ENCODE measurements at regions not wholly inside any gene's neighbourhood (a gene's known extent, or its start where the extent isn't known, plus 50 kb on each side); places are given as distances from the start of the nearest gene placed in this dataset.
"Not testable (repeated sequence)": the region's sequence is repeated elsewhere in the genome, so short reads cannot be mapped to it uniquely, and the experiment has no call there.

DNA sequence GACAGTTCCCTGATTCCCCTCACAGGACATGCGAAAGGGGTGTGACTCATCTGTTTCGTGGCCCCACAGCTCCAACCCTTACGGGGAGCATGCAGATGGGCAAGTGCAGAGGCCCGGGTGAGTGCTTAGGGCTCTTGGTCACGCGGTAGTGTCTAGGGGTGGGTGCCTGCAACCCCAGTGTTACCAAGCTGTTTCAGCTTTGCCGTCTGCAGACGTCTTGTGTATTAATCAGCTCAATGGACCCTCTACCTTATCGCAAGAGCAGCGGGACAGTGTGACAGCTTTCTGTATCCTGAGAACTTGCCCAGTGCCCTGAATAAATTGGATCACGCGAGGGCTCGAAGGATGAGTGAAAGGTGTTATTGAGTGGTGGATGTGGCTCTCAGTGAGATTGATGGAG, 816.4 kb upstream of the ANO3 start:
- DNase-seq (ENCODE audit: low spot score): no peak

DNA sequence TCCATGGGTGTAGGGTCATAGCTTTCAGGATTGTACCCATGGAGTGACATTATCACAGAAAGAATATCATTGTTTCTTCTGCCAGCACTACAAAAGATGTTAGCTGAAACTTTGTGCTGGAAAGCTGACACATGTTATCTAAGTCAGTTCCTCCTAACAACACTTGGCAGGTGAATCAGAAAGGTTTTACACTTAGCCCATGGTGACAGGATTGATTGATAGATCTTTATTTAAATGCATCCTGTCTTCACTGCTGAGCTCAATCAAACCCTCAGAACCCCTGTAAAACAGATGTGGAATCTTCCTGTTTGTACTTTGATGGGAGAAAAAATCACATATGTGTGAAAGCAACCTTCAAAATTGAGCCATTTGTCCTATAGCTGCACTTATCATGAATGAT, 811.5 kb upstream of the ANO3 start:
- no peak for DNase-seq (ENCODE audit: low spot score)

DNA sequence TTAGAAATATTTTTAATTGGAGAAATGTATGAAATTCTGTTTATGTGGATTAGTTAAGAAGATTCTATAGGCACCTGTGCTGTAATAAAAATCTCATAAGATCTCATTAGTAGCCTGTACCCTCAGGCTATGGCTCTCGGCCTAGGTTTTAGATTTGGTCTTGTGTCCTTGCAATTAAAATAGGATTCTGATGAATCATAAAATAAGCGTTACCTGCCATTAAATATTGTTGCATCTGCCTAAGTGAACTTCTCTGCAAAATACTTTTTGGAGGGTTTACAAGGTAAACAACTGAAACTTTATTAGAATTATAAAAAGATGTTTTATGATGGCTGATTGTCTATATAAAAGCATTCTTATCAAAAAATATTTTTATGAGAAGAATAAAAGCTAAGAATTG, 804.1 kb upstream of the ANO3 start:
- DNase-seq (ENCODE audit: low spot score): no peak

DNA sequence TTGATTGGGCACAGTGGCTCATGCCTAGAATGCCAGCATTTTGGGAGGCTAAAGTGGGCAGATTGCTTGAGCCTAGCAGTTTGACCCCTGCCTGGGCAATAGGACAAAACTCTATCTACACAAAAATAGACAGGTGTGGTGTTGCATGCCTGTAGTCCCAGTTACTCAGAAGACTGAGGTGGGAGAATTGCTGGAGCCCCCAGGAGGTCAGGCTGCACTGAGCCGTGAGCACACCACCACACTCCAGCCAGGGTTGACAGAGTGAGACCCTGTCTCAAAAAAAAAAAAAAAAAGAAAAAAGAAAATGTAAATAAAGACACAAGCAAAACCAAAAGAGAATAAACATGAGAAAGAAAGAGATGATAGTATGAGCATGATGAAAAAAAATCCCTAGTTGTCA, 802.4 kb upstream of the ANO3 start:
- no peak for DNase-seq (ENCODE audit: low spot score)

DNA sequence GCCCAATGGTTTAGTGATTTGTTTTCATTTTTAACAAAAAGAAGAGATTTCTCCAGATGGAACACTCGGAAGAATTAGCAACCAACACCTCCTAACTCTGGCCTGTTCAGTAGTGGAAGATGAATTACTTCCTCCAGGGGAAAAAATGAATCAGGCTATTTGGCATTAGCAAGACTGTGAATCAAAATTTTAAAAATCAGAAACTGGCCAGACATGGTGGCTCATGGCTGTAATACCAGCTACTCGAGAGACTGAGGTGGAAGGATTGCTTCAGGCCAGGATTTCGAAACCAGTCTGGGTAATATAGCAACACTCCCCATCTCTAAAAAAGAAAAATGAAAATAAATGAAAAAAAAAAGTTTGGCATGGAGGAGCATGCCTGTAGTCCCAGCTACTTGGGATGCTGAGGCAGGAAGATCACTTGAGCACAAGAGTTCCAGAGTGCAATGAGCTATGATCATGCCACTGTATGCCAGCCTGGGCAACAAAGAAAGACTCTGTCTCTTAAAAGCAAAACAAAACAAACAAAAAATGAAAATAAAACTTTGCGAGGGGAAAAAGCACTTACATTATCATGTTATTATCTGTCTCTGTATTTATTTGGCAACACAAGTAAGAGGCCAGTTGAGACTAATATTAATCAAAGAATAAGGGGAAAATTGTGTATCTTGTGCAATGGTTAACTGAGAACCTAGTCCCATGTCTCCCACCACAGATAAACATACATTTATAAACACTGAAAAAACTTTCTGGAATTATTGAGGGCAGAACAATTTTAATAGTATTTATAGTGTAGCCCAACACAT, 796.3 kb upstream of the ANO3 start:
- no peak for DNase-seq (ENCODE audit: low spot score)

DNA sequence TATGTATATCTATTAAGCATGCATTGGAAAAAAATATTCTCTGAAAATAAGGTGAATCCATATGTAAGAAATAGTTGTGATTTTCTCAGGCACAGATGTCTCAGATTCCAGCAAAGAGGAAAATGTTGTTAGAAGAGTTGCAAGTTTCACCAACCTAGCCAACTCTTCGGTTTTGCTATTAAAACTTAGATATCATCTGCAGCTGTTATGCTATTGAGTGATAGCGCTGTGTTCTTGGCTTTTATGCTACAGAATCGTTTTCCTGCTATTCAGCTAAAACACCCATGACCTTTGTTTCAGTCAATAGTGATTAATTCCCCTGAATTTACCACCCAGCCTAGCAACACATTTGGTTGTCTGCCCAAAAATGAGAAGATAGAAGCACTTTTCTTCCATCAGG, 795.6 kb upstream of the ANO3 start:
- no peak for DNase-seq (ENCODE audit: low spot score)

DNA sequence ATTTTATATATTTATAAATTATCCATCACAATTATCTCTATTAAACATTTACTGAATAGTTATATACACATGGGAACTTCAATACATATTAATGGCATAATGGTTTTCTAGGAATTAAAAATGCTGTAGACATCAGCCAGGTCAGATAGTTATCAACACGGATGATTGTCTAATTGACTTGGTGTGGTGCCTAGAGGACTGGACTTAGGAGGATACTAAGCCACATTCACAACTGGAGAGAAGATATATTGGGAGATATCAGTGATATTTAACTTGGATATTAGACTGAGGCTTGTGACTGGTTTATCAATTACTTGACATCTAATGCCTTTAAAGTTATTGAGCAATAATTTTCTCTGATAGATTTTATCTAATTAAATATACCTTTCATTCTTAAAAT, 794.5 kb upstream of the ANO3 start:
- DNase-seq (ENCODE audit: low spot score): no peak

DNA sequence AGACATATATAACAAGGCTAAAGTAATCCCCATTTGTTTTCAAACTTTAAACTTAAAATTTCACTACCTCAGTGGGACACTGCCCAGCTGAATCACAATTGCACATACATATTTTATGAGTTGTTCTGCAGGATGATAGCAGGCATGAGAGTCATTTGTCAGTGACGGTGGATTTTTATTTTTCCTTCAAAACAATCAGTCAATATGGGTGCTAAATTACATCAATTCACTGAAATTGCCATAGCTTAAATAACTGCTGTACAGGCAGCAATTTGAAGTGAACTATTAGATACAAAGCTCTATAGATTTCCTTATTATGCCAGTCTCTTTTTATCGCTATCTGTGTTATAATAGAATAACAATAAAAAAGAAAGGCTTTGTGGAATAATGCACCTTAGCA, 784.6 kb upstream of the ANO3 start:
- no peak for DNase-seq (ENCODE audit: low spot score)

DNA sequence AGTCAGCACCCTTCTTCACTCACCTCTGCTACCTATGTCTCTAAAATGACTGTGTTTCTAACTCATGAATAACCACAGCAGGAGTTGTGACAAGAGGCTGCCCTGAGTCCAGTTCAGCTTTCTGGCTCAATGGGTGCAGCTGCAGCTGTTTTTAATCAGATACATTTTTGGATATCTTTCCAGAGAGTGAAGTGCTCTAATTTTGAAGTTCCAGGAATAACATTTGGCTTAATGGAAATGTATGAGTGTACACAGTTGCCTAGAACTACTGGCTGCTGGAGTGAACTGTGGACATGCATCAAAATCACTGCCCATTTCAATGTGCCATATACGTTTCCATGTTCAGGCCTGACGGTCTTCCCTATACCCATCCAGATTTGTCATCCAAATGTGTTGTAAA, 769.5 kb upstream of the ANO3 start:
- no peak for DNase-seq (ENCODE audit: low spot score)

DNA sequence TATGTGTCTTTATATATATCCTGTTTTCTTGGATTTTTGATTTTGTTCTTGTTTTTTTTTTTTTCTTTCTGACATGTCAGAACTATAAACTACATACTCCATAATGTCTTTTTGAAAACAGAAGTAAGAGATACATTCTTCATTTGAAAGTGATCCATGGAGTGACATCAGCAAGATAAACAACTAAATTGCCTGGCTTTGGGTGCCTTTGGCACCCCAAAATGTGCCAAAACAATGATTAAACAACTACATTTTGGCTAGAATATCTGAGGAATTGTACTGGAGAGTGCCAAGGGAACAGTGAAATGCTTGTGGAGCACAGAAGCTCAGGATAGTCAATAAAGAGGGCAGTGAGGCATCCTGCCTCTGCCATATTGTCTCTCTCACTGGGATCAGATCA, 766.1 kb upstream of the ANO3 start:
- DNase-seq (ENCODE audit: low spot score): no peak

DNA sequence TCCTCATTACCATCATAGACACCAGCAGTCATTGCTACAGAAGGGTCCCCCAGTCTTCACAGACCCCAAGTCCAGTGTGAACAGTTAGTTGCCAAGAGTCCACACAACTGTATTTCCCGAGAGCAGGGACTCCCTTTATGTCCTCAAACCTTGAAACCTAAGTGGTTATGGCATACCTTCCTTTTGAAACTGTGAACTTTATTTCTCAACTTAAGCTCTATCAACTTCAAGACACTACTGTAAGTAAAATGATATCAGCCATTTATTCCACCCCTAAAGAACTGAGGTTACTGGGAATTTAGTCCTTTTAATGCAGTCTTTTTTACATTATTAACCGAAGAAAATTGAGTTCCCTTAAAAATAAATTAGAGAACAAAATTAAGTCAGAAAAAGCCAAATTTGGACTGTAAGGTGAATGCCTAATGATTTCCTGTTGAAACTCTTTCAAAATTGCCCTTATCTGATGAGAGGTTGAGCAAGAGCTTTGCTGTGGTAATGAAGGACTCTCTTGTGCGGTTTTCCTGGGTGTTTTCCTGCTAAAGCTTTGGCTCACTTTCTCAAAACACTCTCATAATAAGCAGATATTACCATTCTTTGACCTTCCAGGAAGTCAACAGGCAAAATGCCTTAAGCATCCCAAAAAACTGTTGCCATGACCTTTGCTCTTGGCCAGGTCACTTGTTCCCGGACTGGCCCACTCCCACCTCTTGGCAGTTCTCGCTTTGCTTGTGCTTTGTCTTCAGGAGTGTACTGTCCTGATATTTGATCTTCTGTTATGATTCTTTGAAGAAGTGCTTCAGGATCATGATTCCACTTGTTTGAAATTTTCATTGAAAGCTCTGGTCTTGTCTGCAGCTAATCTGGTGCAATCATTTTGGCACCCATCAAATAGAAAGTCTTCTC, 765.4 kb upstream of the ANO3 start:
- DNase-seq (ENCODE audit: low spot score): no peak

DNA sequence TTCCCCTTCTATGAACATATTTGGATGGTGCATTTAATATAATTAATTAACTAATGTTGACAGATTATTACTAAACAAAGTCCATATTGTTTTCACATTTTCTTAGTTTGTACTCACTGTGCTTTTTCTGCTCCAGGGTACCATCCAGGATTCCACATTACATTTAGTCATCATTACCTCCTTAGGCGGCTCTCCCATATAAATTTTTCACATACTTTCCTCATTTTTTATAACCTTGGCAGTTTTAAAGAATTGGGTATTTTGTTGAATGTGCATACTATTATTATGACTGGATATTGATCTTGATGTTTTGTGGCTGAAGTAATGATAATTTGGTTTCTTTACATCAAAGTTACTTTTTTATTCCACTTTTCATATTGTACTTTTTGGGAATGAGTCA, 755.6 kb upstream of the ANO3 start:
- DNase-seq (ENCODE audit: low spot score): no peak

DNA sequence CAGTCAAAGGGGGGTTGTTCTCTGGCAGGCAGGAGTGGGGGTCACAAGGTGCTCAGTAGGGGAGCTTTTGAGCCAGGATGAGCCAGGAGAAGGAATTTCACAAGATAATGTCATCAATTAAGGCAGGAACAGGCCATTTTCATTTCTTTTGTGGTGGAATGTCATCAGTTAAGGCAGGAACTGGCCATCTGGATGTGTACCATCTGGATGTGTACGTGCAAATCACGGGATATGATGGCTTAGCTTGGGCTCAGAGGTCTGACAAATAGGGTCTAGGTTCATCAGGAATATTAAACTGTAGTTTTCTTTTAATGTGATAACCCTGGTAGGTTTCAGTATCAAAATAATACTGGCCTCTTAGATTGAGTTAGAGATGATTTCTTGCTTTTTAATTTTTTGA, 752.4 kb upstream of the ANO3 start:
- not testable (repeated sequence) for DNase-seq (ENCODE audit: low spot score)

DNA sequence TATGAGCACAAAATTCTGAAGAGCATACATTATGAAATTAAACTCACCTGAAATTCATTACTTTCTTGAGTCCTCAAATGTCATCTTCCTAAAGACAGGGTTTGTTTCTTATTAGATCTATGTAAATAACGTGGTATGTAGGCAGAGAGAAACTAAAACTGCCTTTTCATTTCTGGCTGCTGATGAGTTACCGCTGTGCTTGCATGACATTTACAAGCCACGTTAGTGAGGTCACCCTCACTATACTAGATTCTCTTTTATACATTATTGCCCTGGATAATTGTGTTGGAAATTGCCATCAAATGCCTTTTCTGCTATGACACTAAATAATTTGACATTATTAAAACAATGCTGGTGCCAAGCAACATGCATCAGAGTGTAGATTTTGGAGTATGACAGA, 748.3 kb upstream of the ANO3 start:
- DNase-seq (ENCODE audit: low spot score): no peak

DNA sequence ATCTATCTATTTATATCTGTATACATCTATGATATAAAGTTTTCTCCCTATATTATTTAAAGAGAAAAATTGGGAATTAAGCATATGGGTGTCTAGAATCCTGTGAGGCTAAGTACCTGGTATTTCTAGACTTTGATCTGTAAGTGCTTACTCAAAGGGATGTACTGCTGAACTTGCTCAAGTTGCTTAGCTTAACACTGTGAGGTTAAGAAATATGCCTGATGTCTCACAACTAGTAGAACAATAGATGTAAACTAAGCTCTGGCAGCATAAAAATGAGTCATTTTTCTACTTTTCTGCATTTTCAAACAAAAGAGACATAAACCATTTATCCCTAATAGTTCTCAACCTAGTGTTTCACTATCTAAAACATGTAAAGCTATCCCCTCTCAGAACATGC, 744.4 kb upstream of the ANO3 start:
- no peak for DNase-seq (ENCODE audit: low spot score)

DNA sequence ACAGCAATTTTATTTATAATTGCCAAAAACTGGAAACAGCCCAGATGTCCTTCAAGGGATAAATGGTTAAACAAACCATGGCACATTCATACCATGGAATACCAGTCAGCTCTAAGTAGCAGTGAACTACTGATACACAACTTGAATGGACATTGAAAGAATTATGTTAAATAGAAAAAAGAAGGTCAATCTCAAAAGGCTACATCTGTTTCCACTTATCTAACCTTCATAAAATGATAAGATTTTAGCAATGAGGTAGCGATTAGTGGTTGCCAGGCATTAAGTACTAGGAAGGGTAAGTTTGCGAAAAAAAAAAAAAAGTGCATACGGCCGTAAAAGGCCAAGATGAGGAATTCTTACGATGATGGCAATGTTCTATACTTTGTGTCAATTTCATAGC, 738.7 kb upstream of the ANO3 start:
- DNase-seq (ENCODE audit: low spot score): no peak

DNA sequence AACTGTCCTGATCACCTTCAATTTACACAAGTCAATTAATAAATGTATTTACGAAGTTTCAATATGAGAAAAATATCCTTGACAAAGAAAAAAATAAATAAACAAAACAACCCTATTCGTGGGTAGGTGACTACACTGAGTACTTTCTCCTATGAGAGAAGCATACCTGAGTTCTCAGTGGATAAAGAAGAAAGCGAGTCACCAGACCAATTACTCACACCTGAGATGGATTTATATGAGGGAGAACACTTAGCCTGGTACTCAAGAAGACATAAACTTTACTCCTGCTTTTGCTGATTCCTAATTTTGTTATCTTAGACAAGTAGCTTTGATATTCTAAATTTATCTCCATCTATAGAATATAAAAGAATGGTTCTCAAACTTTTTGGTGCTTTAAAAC, 735.2 kb upstream of the ANO3 start:
- no peak for DNase-seq (ENCODE audit: low spot score)

DNA sequence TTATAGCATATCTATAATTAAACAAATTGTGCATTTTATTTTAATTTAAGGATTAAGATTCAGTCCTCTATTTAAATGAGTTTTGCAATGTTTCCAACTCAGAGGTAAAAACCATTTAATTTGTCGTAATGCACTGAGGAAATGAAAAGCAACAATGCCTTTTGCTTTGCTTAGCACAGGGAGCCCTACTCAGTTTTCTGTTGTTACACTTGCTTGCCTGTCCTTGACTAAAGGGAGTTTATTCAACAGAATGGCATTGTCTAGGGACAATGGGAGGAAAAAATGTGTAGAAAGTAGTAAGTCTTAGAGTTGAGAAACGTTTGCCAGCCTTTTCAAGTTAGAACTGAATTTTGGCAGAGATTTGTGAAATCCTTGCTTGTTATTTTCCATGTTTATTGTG, 734.2 kb upstream of the ANO3 start:
- DNase-seq (ENCODE audit: low spot score): no peak

DNA sequence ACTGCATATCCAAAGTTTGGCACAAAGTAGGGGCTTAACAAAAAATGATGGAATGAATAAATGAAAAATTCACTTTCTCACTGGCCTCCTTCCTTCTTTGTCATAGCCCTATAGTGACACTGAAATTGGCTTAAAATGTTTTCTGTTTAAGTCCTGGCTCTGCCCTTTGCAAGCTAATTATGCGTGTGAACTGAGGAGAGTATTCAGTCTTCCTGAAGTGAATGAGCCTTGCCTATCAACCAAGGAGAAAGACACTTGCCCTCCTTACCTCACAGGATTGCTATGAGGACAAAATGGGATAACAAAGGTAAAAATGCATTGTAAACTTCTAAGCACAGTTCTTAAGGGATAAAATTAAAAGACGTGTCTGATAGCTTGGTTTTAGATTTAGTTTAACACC, 729.8 kb upstream of the ANO3 start:
- no peak for DNase-seq (ENCODE audit: low spot score)

DNA sequence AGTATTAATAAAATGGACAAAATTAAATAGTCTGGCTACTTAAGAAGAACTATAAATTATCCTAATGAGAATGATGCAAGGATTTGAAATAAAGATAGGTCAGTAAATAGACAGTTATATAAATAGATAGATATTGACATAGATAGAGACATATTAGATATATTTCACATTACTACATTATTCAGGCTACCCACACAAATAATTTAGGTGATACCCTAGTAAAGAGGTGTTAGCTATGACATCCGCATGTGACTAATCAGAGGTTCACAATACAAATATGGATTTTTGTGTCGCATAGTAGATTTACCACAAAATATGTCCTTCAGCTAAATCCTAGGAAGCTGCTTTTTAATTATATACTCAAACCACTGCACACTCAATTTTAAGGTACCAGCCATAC, 729.0 kb upstream of the ANO3 start:
- no peak for DNase-seq (ENCODE audit: low spot score)

DNA sequence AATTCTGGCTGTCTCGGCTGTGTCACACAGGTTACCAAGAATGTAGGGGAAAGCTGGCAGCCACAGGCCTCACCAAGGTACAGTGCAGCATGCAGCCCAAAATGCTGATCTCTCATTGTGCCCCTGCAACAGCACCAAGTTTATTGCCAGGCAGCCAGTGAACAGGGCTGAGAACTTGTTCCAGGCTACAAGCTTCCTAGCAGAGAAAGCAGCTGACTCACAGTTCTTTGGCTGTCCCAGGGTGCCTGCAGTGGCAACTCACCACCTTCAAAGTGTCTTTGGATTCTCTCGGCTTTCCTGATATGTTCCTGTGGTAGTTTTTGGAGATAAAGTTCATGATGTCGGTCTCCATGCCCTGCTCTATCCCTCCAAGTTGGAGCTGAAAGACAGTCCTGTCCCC, 719.1 kb upstream of the ANO3 start:
- DNase-seq (ENCODE audit: low spot score): no peak

DNA sequence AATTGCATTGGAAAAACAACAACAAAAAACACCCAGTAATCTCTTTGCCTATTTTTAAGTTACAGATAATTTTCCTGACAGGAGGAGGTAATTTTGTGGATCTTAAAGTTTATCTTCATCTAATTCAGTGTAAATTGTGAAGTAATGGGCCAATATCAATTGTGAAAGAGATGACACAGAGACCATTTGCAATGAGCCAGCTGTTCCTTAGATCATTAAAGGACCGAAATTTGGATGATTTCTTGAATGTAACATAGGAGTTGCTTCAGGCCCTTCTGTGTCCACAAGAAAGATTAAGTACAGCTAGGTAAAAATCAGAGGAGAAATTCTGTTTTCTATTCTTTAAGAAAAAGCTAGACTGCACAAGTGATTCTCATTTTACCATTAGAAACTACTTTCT, 718.5 kb upstream of the ANO3 start:
- DNase-seq (ENCODE audit: low spot score): no peak

DNA sequence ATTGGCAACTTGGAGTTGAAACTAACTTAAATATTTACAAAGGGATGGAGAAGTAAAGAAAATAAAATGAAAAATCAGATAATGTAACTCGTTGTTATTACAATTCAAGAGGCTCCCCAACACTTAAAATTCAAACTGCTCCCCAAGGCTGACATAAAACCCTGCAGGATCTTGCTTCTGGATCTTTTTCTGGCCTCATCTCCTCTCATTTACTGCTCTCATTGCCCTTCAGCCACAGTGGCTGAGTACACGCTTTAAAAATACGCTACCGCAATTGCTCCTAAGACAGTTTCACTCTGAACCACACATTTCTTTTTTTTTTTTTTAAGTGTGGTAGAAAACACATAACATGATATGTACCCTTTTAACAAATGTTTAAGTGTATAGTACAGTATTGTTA, 718.1 kb upstream of the ANO3 start:
- DNase-seq (ENCODE audit: low spot score): no peak

DNA sequence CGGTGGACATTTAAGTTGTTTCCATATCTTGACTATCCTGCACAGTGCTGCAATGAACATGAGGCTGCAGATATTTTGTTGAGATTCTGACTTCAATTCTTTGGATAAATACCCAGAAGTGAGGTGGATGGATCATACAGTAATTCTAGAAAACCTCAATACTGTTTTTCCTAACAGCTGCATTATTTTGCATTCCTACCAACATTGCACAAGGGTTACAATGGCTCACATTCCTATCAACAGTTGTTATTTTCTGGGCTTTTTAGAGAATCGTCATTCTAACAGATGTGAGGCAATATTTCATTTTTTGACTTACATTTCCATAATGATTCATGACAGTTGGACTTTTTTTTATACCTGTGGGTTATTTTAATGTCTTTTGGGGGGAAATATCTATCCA, 716.9 kb upstream of the ANO3 start:
- no peak for DNase-seq (ENCODE audit: low spot score)
